ENCODE measurements at regions not wholly inside any gene's neighbourhood (a gene's known extent, or its start where the extent isn't known, plus 50 kb on each side); places are given as distances from the start of the nearest gene placed in this dataset.
"Not testable (repeated sequence)": the region's sequence is repeated elsewhere in the genome, so short reads cannot be mapped to it uniquely, and the experiment has no call there.

DNA sequence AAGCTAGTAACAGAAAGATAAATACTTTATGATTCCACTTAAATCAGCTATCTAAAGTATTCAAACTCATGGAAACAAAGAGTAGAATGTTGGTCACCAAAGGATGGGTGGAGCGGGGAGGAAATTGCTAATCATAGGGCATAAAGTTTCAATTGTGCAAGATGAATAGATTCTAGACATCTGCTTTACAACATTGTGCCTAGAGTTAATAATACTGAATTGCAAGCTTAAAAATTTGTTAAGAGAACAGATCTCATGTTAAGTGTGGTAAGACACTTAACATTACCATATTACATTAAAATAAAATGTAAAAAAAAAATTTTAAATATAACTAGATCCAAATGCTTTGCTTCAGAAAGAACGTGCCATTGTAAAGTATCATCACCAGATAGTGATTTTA, 411.1 kb upstream of the MBL2 start:
- Histone ChIP-seq H3K4me1 (no peaks in the 10 kb centered on the region), H3K27me3 (ENCODE audit: control insufficient read depth, insufficient read depth, low read length) (no peaks in the 10 kb centered on the region), H3K9me3 (ENCODE audit: control insufficient read depth, low read length) (no peaks in the 10 kb centered on the region), H3K36me3 (ENCODE audit: control insufficient read depth, insufficient read depth, low read length) (no peaks in the 10 kb centered on the region), H3K4me2 (ENCODE audit: low read length) (no peak overlapping the region), H3K79me2 (no peaks in the 10 kb centered on the region), H3K27ac (no peak overlapping the region), H2AFZ (no peak overlapping the region), H3K4me3 (ENCODE audit: low read depth, low read length) (no peak overlapping the region), H3K9ac (no peak overlapping the region)
- TF ChIP-seq, protein P1, sequence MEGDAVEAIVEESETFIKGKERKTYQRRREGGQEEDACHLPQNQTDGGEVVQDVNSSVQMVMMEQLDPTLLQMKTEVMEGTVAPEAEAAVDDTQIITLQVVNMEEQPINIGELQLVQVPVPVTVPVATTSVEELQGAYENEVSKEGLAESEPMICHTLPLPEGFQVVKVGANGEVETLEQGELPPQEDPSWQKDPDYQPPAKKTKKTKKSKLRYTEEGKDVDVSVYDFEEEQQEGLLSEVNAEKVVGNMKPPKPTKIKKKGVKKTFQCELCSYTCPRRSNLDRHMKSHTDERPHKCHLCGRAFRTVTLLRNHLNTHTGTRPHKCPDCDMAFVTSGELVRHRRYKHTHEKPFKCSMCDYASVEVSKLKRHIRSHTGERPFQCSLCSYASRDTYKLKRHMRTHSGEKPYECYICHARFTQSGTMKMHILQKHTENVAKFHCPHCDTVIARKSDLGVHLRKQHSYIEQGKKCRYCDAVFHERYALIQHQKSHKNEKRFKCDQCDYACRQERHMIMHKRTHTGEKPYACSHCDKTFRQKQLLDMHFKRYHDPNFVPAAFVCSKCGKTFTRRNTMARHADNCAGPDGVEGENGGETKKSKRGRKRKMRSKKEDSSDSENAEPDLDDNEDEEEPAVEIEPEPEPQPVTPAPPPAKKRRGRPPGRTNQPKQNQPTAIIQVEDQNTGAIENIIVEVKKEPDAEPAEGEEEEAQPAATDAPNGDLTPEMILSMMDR (IDR thresholded peaks at IDR 0.05), result no peak

DNA sequence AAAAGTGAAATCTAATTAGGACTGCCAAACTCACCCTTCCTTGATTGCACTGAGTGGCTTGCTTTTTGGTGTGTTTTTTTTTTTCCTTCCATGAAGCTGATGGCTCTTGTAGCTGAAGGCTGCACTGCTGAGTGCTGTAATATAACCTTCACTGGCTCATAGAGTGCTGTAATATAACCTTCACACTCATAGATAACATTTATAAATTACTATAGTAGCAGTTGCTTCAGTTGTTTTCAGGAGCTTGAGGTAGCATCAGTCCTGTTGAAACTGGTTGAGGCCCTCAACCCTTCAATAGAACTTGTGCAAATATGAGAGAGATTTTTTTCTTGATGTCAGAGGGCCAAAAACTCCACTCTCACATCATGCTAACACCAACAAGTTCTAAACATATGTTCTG, 404.9 kb upstream of the MBL2 start:
- TF ChIP-seq, protein P1 (IDR thresholded peaks at IDR 0.05), result no peak
- Histone ChIP-seq H3K79me2 (no peaks in the 10 kb centered on the region), H3K27me3 (ENCODE audit: control insufficient read depth, insufficient read depth, low read length) (no peaks in the 10 kb centered on the region), H3K4me2 (ENCODE audit: low read length) (no peak overlapping the region), H3K4me3 (ENCODE audit: low read depth, low read length) (no peak overlapping the region), H3K9me3 (ENCODE audit: control insufficient read depth, low read length) (no peaks in the 10 kb centered on the region), H3K27ac (no peak overlapping the region), H2AFZ (no peak overlapping the region), H3K9ac (no peak overlapping the region), H3K36me3 (ENCODE audit: control insufficient read depth, insufficient read depth, low read length) (no peaks in the 10 kb centered on the region), H3K4me1 (no peaks in the 10 kb centered on the region)

DNA sequence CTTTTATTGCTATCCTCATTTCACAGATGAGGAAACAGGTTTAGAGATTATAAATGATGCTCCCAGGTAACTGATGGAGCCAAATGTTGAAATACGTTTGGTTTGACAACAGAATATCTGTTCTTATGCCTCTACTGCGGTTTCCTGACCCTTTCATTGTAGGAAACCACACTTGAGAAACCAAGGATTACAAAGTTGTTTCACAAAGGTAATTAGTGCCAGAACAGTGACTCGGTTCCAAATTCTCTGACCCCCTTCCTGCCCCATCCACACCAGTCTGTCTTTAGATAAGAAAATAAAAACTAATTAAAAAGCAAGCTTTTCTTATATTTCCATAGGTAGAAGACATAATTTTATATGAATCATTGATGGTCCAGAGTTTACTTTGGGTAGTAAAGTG, 393.7 kb upstream of the MBL2 start:
- no peaks in the 10 kb centered on the region for H3K9me3 ChIP-seq (ENCODE audit: control insufficient read depth, low read length)
- no peaks in the 10 kb centered on the region for H3K27me3 ChIP-seq (ENCODE audit: control insufficient read depth, insufficient read depth, low read length)
- H3K36me3 ChIP-seq (ENCODE audit: control insufficient read depth, insufficient read depth, low read length), result no peaks in the 10 kb centered on the region
- no peaks in the 10 kb centered on the region for H3K79me2 ChIP-seq
- H3K4me3 ChIP-seq (ENCODE audit: low read depth, low read length), result no peak overlapping the region
- peaks cover 7% of the 10 kb centered on the region for H3K4me1 ChIP-seq
- H3K27ac ChIP-seq, result no peak overlapping the region
- no peak overlapping the region for H3K9ac ChIP-seq
- TF ChIP-seq, protein P1 (IDR thresholded peaks at IDR 0.05), result no peak
- no peak overlapping the region for H2AFZ ChIP-seq
- H3K4me2 ChIP-seq (ENCODE audit: low read length), result no peak overlapping the region

DNA sequence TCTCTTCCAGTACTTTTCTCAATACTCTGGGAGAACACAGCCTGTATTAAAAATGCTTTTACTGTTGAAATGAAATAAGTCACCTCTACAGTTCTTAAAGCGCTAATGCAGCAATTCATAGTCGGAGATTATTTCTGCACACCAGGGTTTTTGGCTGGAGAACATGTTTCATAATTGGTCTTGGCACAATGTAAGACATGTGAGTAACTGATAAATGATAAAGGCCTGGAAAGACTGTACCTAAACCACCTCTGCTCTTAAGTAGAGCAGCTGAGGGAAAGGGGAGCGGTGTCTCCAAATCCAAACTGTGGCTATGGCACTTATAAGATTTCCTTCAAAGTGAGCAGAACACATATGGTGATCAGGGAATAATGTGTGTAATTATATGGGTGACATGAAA, 390.3 kb upstream of the MBL2 start:
- H3K9ac ChIP-seq, result no peak overlapping the region
- peak overlapping the region; percentile 36 for H3K27ac ChIP-seq
- no peaks in the 10 kb centered on the region for H3K36me3 ChIP-seq (ENCODE audit: control insufficient read depth, insufficient read depth, low read length)
- H3K79me2 ChIP-seq, result no peaks in the 10 kb centered on the region
- TF ChIP-seq, protein P1 (IDR thresholded peaks at IDR 0.05), result no peak
- no peak overlapping the region for H3K4me3 ChIP-seq (ENCODE audit: low read depth, low read length)
- H3K4me1 ChIP-seq, result peaks cover 7% of the 10 kb centered on the region
- H3K27me3 ChIP-seq (ENCODE audit: control insufficient read depth, insufficient read depth, low read length), result no peaks in the 10 kb centered on the region
- H3K9me3 ChIP-seq (ENCODE audit: control insufficient read depth, low read length), result no peaks in the 10 kb centered on the region
- H2AFZ ChIP-seq, result peak overlapping the region; percentile 6
- H3K4me2 ChIP-seq (ENCODE audit: low read length), result no peak overlapping the region

DNA sequence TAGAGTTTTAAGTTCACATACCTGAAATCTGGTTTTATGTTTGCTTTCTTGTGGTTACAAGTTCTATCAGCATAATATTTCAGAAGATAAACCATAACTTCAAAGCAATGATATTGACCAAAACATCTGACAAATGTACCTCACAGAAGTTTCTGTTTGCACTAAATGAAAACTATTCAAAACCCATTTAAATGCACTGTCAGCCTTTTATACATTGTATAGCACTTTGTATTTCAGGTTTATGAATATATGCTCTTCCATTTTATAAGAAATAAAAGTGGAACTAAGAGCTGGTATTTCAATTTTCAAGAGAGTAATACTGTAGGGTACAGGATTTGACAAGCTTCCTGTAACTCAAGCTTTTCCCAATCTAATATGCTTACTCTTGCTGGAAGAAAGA, 388.6 kb upstream of the MBL2 start:
- TF ChIP-seq, protein P1 (IDR thresholded peaks at IDR 0.05), result no peak

DNA sequence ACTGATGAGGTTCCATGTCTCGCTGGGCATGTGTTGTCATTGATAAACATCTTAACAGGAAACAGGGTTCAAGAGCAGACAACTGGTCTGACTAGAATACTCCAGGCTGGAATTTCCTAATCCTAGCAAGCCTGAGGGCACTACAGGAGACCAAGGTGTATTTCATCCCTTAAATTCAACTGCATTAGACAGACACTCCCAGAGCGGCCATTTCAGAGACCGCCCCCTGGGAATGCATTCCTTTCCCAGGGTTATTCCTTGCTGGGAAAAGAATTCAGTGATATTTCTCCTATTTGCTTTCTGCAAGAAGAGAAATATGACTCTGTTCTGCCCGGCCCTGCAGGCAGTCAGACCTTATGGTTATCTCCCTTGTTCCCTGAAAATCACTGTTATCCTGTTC, 383.1 kb upstream of the MBL2 start:
- not testable (repeated sequence) for H3K27ac ChIP-seq; H3K4me2 ChIP-seq (ENCODE audit: low read length); H3K4me1 ChIP-seq; H2AFZ ChIP-seq; H3K9ac ChIP-seq; H3K9me3 ChIP-seq (ENCODE audit: control insufficient read depth, low read length); H3K36me3 ChIP-seq (ENCODE audit: control insufficient read depth, insufficient read depth, low read length); H3K27me3 ChIP-seq (ENCODE audit: control insufficient read depth, insufficient read depth, low read length); H3K4me3 ChIP-seq (ENCODE audit: low read depth, low read length); H3K79me2 ChIP-seq

More for the DNA sequence above, 388.6 kb upstream of the MBL2 start:
- Histone ChIP-seq H3K9me3 (ENCODE audit: control insufficient read depth, low read length) (no peaks in the 10 kb centered on the region), H3K9ac (no peak overlapping the region), H3K27ac (no peak overlapping the region), H3K27me3 (ENCODE audit: control insufficient read depth, insufficient read depth, low read length) (no peaks in the 10 kb centered on the region), H3K36me3 (ENCODE audit: control insufficient read depth, insufficient read depth, low read length) (no peaks in the 10 kb centered on the region), H3K4me2 (ENCODE audit: low read length) (no peak overlapping the region), H3K4me1 (peaks cover 7% of the 10 kb centered on the region), H2AFZ (no peak overlapping the region), H3K79me2 (no peaks in the 10 kb centered on the region), H3K4me3 (ENCODE audit: low read depth, low read length) (no peak overlapping the region)

Data from parathyroid adenoma (tissue), 2 donors.